HepG2 (cell line): ENCODE measurements at regions not wholly inside any gene's neighbourhood (a gene's known extent, or its start where the extent isn't known, plus 50 kb on each side); places are given as distances from the start of the nearest gene placed in this dataset.

Source experiments
- ATAC-seq: fragments of 200-7000 bp; cut with Tn5 transposase; 3 replicates; pipeline ENCODE4 v1.9.1; 2020; ENCODE audit warnings: mild to moderate bottlenecking, moderate library complexity
- BruUV-seq: library from RNA; stranded (reverse); fragments of 400-500 nt; replicated peaks from 2 replicates; lab custom pipeline; 2021; lab: Mats Ljungman, UMichigan
- CTCF ChIA-PET: fragments of 300-600 bp; formaldehyde crosslinking; extraction: SDS; loops from one replicate; lab custom pipeline; 2021; ENCODE audit warnings: low total read pairs, inconsistent platforms, low intra/inter-chr PET ratio; lab: Yijun Ruan, JAX
- POLR2A ChIA-PET: fragments of 350-600 bp; sonication (Branson Sonifier 250); formaldehyde crosslinking; loops from one replicate; lab custom pipeline; 2020; ENCODE audit warnings: antibody characterized with exemption, inconsistent platforms; lab: Yijun Ruan, JAX
- DNase-seq: peaks from one replicate; pipeline ENCODE4 v3.0.0-alpha.2; 2015; ENCODE audit warnings: low spot score
- FAIRE-seq: peaks from 3 replicates; lab custom pipeline; 2011; peaks lifted over from hg19 to GRCh38; lab: Jason Lieb, UNC
- H2AFZ ChIP-seq: one replicate; pipeline ENCODE4 v1.6.1; 2011; ENCODE audit warnings: low read length, inconsistent platforms
- H3K27ac ChIP-seq: fragments of 300-600 bp; 3 replicates; pipeline ENCODE4 v1.8.0; 2011; ENCODE audit warnings: mixed run types, mild to moderate bottlenecking, mixed read lengths, low read length, inconsistent platforms; ENCODE audit not compliant: insufficient read depth; ENCODE audit errors: extremely low read length
- H3K27me3 ChIP-seq, 2 experiments: fragments of 200-600 bp in 1 of 2; 2 replicates in 1 of 2; 3 replicates in 1 of 2; pipeline versions ENCODE4 v1.6.0 to v1.8.0; 2011; ENCODE audit warnings: low read length in 2 of 2, mild to moderate bottlenecking in 2 of 2, moderate library complexity in 2 of 2, inconsistent platforms in 1 of 2; ENCODE audit not compliant: insufficient read depth in 2 of 2, control insufficient read depth in 1 of 2
- H3K36me3 ChIP-seq, 2 experiments: fragments of 200-600 bp in 1 of 2; replicated peaks in 1 of 2; 2 replicates in 1 of 2; 3 replicates in 1 of 2; pipeline versions ENCODE4 v1.5.1 to v1.8.0; 2011; ENCODE audit warnings: low read length in 2 of 2, inconsistent platforms in 1 of 2; ENCODE audit not compliant: insufficient read depth in 2 of 2, control insufficient read depth in 1 of 2
- H3K4me1 ChIP-seq: 2 replicates; pipeline ENCODE4 v1.5.1; 2012; ENCODE audit warnings: low read length, inconsistent platforms; ENCODE audit not compliant: insufficient read depth
- H3K4me2 ChIP-seq: 2 replicates; pipeline ENCODE4 v1.6.0; 2011; ENCODE audit warnings: low read depth, low read length, inconsistent platforms
- H3K4me3 ChIP-seq, 3 experiments: fragments of 200-600 bp in 1 of 3; sonication (generic), shearing (Covaris generic) in 1 of 3; replicated peaks in 1 of 3; 2 replicates each; pipeline ENCODE4 v1.5.1; 2011 to 2016; ENCODE audit warnings: low read length in 3 of 3, inconsistent platforms in 2 of 3, low read depth in 2 of 3, mild to moderate bottlenecking in 2 of 3, control low read depth in 1 of 3, mixed read lengths in 1 of 3; ENCODE audit not compliant: insufficient read depth in 1 of 3
- H3K79me2 ChIP-seq: one replicate; pipeline ENCODE4 v1.6.1; 2011; ENCODE audit warnings: low read length, inconsistent platforms; ENCODE audit not compliant: insufficient read depth
- H3K9ac ChIP-seq: 2 replicates; pipeline ENCODE4 v1.6.0; 2011; ENCODE audit warnings: mild to moderate bottlenecking, low read depth, low read length, inconsistent platforms; ENCODE audit not compliant: insufficient read depth
- H3K9me3 ChIP-seq: 2 replicates; pipeline ENCODE4 v1.5.1; 2012; ENCODE audit warnings: mild to moderate bottlenecking, low read length
- H4K20me1 ChIP-seq: 2 replicates; pipeline ENCODE4 v1.6.0; 2011; ENCODE audit warnings: inconsistent platforms, mild to moderate bottlenecking, low read length, moderate library complexity; ENCODE audit not compliant: insufficient read depth
- EHMT2 ChIP-seq: fragments of 200-600 bp; sonication (generic); IDR thresholded peaks from 2 replicates; pipeline ENCODE4 v1.7.0; 2017; ENCODE audit warnings: antibody characterized with exemption, low read depth, low read length, borderline replicate concordance
- EZH2 ChIP-seq: conservative IDR thresholded peaks from 2 replicates; pipeline ENCODE4 v1.6.1; 2012; ENCODE audit warnings: mild to moderate bottlenecking, low read depth, low read length, moderate library complexity
- NR2F1 ChIP-seq, 2 experiments: fragments of 450-650 bp in 1 of 2; formaldehyde crosslinking in 1 of 2; IDR thresholded peaks; 2 replicates each; pipeline versions ENCODE4 v1.5.0 to v1.6.1; 2016 to 2020; ENCODE audit warnings: mild to moderate bottlenecking in 1 of 2, missing compliant biosample characterization in 1 of 2, missing genetic modification reagents in 1 of 2, moderate library complexity in 1 of 2
- RFX5 ChIP-seq: IDR thresholded peaks from 2 replicates; pipeline ENCODE4 v1.6.1; 2011; ENCODE audit warnings: low read depth, low read length, improper control_type of control experiment
- TFDP2 ChIP-seq: sonication (generic); formaldehyde crosslinking; IDR thresholded peaks from 2 replicates; pipeline ENCODE4 v1.4.0; 2020; ENCODE audit warnings: missing genetic modification reagents
- ZNF256 ChIP-seq: sonication (generic); formaldehyde crosslinking; conservative IDR thresholded peaks from 2 replicates; pipeline ENCODE4 v1.4.0; 2020; ENCODE audit warnings: missing genetic modification reagents
- ZNF484 ChIP-seq: sonication (generic); formaldehyde crosslinking; IDR thresholded peaks from 2 replicates; pipeline ENCODE4 v1.5.1; 2020; ENCODE audit warnings: mild to moderate bottlenecking, low read depth, missing genetic modification reagents, borderline replicate concordance
- ZNF549 ChIP-seq: sonication (generic); formaldehyde crosslinking; IDR thresholded peaks from 2 replicates; pipeline ENCODE4 v1.5.0; 2020; ENCODE audit warnings: missing genetic modification reagents
- WGBS: methylation state at CpG from one replicate; pipeline ENCODE4 v1.1.6; 2017; ENCODE audit warnings: low lambda C conversion rate; 5-methylcytosine and 5-hydroxymethylcytosine counted together
- in situ Hi-C: cut with HindIII; loops from 2 replicates; pipeline ENCODE4 v1.10.0; 2017; ENCODE audit warnings: low pct_unique_long_range_greater_than_20kb; ENCODE audit not compliant: extremely low pct_ligation_motif_present
- intact Hi-C: fragments of 100-400 bp; cut with micrococcal nuclease; formaldehyde crosslinking; loops from one replicate; pipeline ENCODE4 v1.10.0; 2022; ENCODE audit not compliant: unreplicated experiment
- TF ChIP-seq, protein P1 (sequence below): sonication (generic); formaldehyde crosslinking; IDR thresholded peaks from 2 replicates; pipeline ENCODE4 v1.5.1; 2020; ENCODE audit warnings: missing genetic modification reagents, mild to moderate bottlenecking, borderline replicate concordance

DNA sequence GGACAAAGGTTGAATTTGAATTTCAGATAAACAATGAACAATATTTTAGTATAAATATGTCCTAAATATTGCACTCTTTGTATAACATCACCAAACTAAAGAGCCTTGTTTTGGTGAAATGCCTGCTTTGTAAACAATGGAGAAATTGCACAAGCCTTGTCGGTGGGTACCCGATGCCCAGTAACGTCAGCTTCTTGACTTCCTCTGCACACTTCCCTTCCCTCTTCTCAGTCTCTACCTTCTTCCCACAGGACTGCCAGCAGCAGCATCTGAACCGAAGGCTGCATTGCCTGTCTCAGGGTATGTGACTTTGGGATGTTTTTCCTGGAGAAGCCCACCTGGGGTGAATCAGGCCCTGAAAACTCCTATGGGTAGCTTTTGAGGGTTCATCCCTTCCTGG is 113.9 kb downstream of the UTP18 start (continued):
- TF ChIP-seq RFX5 (no peak), EZH2 (no peak)
- TF ChIP-seq, protein P1, sequence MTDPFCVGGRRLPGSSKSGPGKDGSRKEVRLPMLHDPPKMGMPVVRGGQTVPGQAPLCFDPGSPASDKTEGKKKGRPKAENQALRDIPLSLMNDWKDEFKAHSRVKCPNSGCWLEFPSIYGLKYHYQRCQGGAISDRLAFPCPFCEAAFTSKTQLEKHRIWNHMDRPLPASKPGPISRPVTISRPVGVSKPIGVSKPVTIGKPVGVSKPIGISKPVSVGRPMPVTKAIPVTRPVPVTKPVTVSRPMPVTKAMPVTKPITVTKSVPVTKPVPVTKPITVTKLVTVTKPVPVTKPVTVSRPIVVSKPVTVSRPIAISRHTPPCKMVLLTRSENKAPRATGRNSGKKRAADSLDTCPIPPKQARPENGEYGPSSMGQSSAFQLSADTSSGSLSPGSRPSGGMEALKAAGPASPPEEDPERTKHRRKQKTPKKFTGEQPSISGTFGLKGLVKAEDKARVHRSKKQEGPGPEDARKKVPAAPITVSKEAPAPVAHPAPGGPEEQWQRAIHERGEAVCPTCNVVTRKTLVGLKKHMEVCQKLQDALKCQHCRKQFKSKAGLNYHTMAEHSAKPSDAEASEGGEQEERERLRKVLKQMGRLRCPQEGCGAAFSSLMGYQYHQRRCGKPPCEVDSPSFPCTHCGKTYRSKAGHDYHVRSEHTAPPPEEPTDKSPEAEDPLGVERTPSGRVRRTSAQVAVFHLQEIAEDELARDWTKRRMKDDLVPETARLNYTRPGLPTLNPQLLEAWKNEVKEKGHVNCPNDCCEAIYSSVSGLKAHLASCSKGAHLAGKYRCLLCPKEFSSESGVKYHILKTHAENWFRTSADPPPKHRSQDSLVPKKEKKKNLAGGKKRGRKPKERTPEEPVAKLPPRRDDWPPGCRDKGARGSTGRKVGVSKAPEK, result no peak

DNA sequence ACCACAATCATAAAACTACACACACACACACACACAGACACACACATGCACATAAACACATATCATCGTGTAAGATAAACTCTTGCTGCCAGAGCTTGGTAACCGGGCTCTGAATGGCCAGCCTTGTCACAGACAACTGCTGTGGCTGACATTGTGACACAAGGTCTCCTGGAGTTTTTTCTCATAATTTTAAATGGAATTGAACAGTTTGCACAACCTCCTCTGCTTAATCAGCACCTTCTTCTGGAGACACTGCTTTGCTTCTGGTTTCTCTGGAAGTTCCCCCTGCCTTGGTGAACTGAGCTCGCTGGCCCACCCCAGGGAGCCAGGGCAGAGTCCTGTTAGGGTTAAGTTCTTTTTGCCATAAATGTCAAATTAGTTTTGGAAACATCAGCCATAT is 115.4 kb downstream of the UTP18 start:
- no peak for FAIRE-seq
- no peak for TF ChIP-seq NR2F1 (CRISPR knock-in tag; IDR thresholded peaks at IDR 0.05)
- no peak for TF ChIP-seq TFDP2 (CRISPR knock-in tag)
- TF ChIP-seq EHMT2, result no peak
- TF ChIP-seq ZNF484 (CRISPR knock-in tag), result no peak
- no peak for TF ChIP-seq ZNF549 (CRISPR knock-in tag)
- TF ChIP-seq ZNF256, result no peak
- BruUV-seq, result no TSS peak
- WGBS, result 25% methylated on average over 3 of the region's 3 CpGs
- Histone ChIP-seq H2AFZ (no peak overlapping the region), H3K4me3 (no peak overlapping the region), H4K20me1 (no peaks in the 10 kb centered on the region), H3K36me3 (no peaks in the 10 kb centered on the region), H3K27ac (no peak overlapping the region), H3K4me1 (peaks cover 8% of the 10 kb centered on the region; the same call in 1 of the 2 replicates), H3K9ac (no peak overlapping the region), H3K79me2 (no peaks in the 10 kb centered on the region), H3K27me3 (peaks cover 0 to 8% of the 10 kb centered on the region in 2 experiments; a peak in 1 of 5 replicates), H3K4me2 (no peak overlapping the region), H3K9me3 (no peaks in the 10 kb centered on the region)
- intact Hi-C loops (no loop called here), in situ Hi-C loops (loop anchor here (25.0 kb wide), 2 partner anchors 162 to 487 kb away; no protein-coding TSS in a partner anchor)
- POLR2A ChIA-PET, result no interaction called here
- ATAC-seq, result no peak
- CTCF ChIA-PET, result no interaction called here
- no peak for DNase-seq
